ENCODE measurements at regions not wholly inside any gene's neighbourhood (a gene's known extent, or its start where the extent isn't known, plus 50 kb on each side); places are given as distances from the start of the nearest gene placed in this dataset.

- TF ChIP-seq CTCF (conservative IDR thresholded peaks at IDR 0.05) (peak; percentile 80), ZFX (IDR thresholded peaks at IDR 0.05) (no peak)
Observed at GRCh38 chr12:23221066-23221465, 596.1 kb downstream of the ETNK1 start.

Measured in C4-2B (cell line).